ENCODE measurements at regions not wholly inside any gene's neighbourhood (a gene's known extent, or its start where the extent isn't known, plus 50 kb on each side); places are given as distances from the start of the nearest gene placed in this dataset.
A peak's percentile ranks its signal among the peaks of the same experiment; 100 is the strongest.
"Not testable (repeated sequence)": the region's sequence is repeated elsewhere in the genome, so short reads cannot be mapped to it uniquely, and the experiment has no call there.

DNA sequence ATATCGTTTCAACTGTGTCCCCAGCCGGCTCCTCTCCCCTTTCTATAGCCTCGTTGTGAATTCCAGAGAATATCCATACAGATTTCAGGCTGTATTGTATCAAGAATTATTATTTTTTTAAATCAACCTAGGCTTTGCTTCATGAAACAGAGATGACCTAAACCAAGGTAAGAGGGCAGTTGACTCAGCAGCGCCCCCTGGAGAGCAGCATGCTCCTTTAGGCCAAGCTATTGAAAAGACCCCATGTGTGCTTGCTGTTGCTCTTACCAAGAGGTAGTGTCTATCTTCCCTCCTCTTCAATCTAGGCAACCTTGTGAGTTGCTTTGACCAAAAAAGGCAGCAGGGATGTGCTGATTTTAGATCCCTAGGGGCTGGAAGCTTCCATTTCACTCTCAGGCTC, 426.7 kb upstream of the SMIM21 start:
- no peak overlapping the region for H3K4me3 Mint-ChIP-seq
- H3K36me3 Mint-ChIP-seq (ENCODE audit: low read depth): no peaks in the 10 kb centered on the region
- H3K27me3 Mint-ChIP-seq: peaks cover 2% of the 10 kb centered on the region
- no peaks in the 10 kb centered on the region for H3K9me3 Mint-ChIP-seq
- DNase-seq (peak; percentile 12), ATAC-seq (no peak)
- H3K27ac Mint-ChIP-seq: no peak overlapping the region
- H3K4me1 Mint-ChIP-seq: no peaks in the 10 kb centered on the region

DNA sequence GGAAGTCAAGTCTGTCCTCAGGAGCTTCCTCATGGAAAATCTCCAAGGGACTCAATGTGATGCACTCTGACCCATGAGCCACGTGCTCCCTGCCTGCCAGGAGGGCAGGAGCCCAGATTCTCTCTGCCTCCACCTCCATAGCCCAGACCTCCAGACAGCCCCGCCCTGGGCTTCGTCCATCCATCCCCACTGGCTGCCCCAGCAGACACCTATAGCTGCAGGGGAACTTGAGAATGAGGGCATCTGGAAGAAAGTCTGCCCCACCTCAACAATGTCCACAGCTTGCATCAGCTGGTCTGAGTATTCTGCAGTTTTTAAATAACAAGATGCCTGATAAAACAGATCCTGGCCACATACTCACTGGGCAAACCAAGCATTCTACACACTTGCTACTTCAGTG, 418.8 kb upstream of the SMIM21 start:
- ATAC-seq (no peak), DNase-seq (no peak)
- Mint-ChIP-seq H3K4me3 (no peak overlapping the region), H3K36me3 (ENCODE audit: low read depth) (no peaks in the 10 kb centered on the region), H3K9me3 (no peaks in the 10 kb centered on the region), H3K27me3 (peaks cover 2% of the 10 kb centered on the region), H3K4me1 (no peaks in the 10 kb centered on the region), H3K27ac (no peak overlapping the region)

DNA sequence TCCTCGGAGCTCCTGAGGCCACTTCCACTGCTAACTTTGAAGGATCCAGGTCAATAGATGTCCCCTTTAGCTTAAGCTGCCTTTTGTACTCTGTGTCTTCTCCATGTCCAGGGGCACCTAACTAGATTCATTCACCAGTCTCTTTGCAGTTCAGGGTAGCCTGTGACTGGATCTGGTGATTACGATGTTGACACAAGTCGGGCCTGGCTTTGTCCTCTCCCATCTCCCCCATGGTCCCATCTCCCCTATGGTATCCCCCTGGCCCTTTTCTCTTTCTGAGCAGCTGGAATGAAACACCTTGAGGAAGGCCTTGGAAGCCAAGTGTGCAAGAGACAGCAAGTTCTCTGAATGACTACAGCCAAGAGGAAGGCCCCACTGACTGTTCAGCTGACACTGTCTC, 417.9 kb upstream of the SMIM21 start:
- Mint-ChIP-seq H3K4me1 (no peaks in the 10 kb centered on the region), H3K4me3 (no peak overlapping the region), H3K27ac (no peak overlapping the region), H3K9me3 (no peaks in the 10 kb centered on the region), H3K27me3 (peaks cover 2% of the 10 kb centered on the region), H3K36me3 (ENCODE audit: low read depth) (no peaks in the 10 kb centered on the region)
- ATAC-seq (no peak), DNase-seq (no peak)

DNA sequence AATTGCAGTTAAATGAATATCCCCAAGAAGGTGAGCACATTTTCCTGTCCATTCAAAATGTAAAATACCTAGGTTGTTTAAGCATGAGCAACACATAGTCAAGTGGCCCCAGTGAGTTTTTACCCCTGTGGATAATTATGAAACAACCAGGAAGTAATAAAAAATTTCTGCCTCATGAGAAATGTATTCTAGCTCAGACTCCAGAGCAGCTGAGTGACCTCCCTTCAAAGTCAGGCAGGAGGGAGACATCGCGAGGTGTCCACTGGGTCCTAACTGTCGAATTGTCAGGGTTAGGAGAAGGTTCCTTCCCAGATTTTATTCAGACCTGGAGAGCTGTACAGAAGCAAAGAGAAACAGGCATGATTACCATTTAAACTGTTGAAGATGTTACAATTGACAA, 416.6 kb upstream of the SMIM21 start:
- Mint-ChIP-seq H3K27me3 (peaks cover 2% of the 10 kb centered on the region), H3K36me3 (ENCODE audit: low read depth) (no peaks in the 10 kb centered on the region), H3K4me1 (no peaks in the 10 kb centered on the region), H3K4me3 (no peak overlapping the region), H3K27ac (no peak overlapping the region), H3K9me3 (no peaks in the 10 kb centered on the region)
- ATAC-seq (no peak), DNase-seq (no peak)

DNA sequence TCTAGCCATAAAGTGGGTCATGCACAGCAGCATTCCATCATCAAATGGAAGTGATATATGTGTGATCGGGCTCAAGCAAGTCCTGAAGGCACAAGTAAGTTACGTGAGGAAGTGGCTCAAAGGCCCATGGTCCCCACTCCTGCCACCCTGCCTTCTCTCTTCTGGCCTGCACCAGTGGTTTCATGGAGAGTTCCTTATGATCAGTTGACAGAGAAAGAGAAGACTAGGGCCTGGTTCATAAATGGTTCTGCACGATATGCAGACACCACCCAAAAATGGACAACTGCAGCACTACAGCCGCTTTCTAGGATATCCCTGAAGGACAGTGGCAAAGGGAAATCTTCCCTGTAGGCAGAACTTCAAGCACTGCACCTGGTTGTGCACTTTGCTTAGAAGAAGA, 412.6 kb upstream of the SMIM21 start:
- Mint-ChIP-seq H3K36me3 (ENCODE audit: low read depth) (no peaks in the 10 kb centered on the region), H3K4me3 (no peak overlapping the region), H3K9me3 (no peaks in the 10 kb centered on the region), H3K4me1 (no peaks in the 10 kb centered on the region), H3K27ac (no peak overlapping the region), H3K27me3 (peaks cover 2% of the 10 kb centered on the region)
- DNase-seq: no peak
- no peak for ATAC-seq

DNA sequence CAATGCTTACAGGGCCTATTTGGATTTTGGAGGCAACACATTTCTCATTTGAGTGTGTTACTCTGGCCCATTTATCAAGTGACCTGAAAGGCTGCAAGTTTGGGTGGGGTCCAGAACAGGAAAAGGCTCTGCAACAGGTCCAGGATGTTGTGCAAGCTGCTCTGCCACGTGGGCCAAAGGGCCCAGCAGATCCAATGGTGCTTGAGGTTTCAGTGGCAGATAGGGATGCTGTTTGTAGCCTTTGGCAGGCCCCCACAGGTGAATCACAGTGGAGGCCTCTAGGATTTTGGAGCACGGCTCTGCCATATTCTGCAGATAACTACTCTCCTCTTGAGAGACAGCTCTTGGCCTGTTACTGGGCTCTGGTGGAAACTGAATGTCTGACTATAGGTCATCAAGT, 412.2 kb upstream of the SMIM21 start:
- H3K9me3 Mint-ChIP-seq; H3K36me3 Mint-ChIP-seq (ENCODE audit: low read depth); ATAC-seq; H3K4me1 Mint-ChIP-seq; H3K27me3 Mint-ChIP-seq; H3K27ac Mint-ChIP-seq; H3K4me3 Mint-ChIP-seq; DNase-seq: not testable (repeated sequence)

DNA sequence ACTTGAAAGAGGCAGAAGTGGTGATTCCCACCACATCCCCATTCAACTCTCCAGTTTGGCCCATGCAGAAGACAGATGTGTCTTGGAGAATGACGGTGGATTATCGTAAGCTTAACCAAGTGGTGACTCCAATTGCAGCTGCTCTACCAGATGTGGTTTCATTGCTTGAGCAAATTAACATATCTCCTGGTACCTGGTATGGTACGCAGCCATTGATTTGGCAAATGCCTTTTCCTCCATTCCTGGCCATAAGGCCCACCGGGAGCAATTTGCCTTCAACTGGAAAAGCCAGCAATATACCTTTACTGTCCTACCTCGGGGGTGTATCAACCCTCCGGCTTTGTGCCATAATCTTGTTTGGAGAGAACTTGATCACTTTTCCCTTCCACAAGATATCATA, 411.5 kb upstream of the SMIM21 start:
- Mint-ChIP-seq H3K36me3 (ENCODE audit: low read depth) (no peaks in the 10 kb centered on the region), H3K9me3 (no peaks in the 10 kb centered on the region), H3K27me3 (no peaks in the 10 kb centered on the region), H3K27ac (no peak overlapping the region), H3K4me1 (no peaks in the 10 kb centered on the region), H3K4me3 (no peak overlapping the region)
- no peak for ATAC-seq
- DNase-seq: no peak

DNA sequence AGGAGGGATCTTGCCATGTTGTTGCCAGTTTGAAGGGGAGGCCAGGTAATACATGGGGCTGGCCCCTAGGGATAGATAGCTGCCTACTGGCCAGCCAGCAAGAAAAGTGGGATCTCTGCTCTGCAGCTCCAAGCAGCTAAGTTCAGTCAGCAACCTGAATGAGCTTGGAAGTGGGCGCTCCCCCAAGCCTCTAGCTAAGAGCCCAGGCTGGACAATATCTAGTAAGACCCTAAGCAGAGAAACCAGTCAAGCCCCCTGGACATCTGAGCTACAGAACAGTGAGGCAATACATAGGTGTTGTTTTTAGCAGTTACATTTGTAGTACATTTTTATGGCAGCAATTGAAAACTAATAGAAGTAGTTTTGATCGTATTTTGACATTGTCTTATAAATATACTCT, 409.8 kb upstream of the SMIM21 start:
- no peaks in the 10 kb centered on the region for H3K27me3 Mint-ChIP-seq
- H3K4me1 Mint-ChIP-seq: no peaks in the 10 kb centered on the region
- H3K27ac Mint-ChIP-seq: no peak overlapping the region
- no peak overlapping the region for H3K4me3 Mint-ChIP-seq
- no peak for ATAC-seq
- no peak for DNase-seq
- no peaks in the 10 kb centered on the region for H3K36me3 Mint-ChIP-seq (ENCODE audit: low read depth)
- no peaks in the 10 kb centered on the region for H3K9me3 Mint-ChIP-seq

DNA sequence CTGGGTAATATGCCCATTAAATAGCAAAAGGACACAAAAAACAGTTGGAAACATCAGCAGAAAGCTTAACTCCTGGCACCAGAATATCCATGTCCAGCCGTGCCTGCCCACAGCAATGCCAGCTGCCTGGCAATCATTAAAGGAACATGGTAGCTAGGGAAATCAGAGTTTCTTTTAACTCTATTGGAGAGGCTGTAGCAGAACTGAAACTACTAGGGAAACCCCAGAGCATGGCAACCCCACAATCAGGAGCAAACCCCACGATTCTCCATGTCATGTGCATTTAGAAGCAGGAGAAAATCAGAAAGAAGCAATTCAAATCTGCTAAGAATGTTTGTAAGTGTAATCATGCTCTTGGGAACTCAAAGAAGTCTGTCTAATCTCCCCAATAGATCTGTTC, 409.0 kb upstream of the SMIM21 start:
- Mint-ChIP-seq H3K9me3 (no peaks in the 10 kb centered on the region), H3K4me3 (no peak overlapping the region), H3K27me3 (no peaks in the 10 kb centered on the region), H3K27ac (no peak overlapping the region), H3K36me3 (ENCODE audit: low read depth) (no peaks in the 10 kb centered on the region), H3K4me1 (no peaks in the 10 kb centered on the region)
- no peak for DNase-seq
- no peak for ATAC-seq

DNA sequence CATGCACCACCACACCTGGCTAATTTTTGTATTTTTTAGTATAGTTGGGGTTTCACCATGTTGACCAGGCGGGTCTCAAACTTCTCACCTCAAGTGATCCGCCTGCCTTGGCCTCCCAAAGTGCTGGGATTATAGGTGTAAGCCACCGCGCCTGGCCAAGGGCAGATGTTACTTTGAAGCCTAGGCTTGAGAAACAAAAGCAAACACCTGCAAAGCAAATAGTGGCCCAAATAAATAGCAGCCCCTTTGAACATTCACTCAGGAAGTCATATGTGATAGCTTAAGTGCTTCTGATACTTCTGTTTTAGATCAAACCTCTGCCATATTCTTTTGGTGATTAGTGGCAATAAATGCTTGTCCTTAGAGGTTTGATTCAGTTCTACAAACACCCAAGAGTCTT, 404.5 kb upstream of the SMIM21 start:
- no peaks in the 10 kb centered on the region for H3K4me1 Mint-ChIP-seq
- H3K27me3 Mint-ChIP-seq: peaks cover 4% of the 10 kb centered on the region
- ATAC-seq (no peak), DNase-seq (no peak)
- H3K27ac Mint-ChIP-seq: no peak overlapping the region
- H3K36me3 Mint-ChIP-seq (ENCODE audit: low read depth): no peaks in the 10 kb centered on the region
- no peaks in the 10 kb centered on the region for H3K9me3 Mint-ChIP-seq
- no peak overlapping the region for H3K4me3 Mint-ChIP-seq

DNA sequence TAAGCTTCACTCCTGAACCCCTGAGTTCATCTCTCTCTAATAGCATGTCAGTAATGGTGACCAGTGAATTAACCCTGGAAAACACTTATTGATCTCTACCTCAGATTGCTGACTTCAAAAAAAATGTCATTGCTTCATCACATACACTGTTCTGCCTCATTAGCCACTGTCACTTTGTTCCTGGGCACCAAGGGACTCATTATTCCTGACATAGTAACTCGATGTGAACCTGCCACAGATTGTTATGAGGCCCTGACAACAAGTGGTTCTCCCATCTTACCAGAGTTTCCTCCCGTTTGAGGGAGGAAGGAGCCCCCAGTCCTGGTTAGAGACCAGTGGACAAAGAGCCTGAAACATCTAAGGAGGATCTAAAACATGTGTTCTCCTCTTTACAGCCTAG, 403.3 kb upstream of the SMIM21 start:
- Mint-ChIP-seq H3K4me1 (no peaks in the 10 kb centered on the region), H3K27ac (no peak overlapping the region), H3K9me3 (no peaks in the 10 kb centered on the region), H3K27me3 (peaks cover 4% of the 10 kb centered on the region), H3K4me3 (no peak overlapping the region), H3K36me3 (ENCODE audit: low read depth) (no peaks in the 10 kb centered on the region)
- no peak for ATAC-seq
- DNase-seq: no peak

DNA sequence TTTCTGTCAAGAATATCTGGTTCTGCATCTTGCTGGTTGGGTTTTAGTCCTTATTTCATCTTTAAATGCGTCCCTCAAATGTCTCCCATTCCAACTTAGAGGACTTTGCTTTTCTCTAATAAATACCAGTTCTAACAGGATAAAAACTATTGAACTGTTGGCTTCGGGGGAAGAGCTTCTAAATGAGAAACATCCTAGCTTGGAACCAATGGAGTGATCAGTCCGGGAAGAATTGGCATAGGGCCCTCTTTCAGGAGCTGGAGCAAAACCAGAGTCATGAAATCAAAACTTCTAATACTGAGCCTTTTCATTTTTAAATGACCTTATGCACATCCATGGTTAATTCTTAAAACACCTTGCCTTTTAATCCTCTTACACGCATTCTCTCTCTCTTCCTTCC, 401.6 kb upstream of the SMIM21 start:
- Mint-ChIP-seq H3K27me3 (peaks cover 7% of the 10 kb centered on the region), H3K36me3 (ENCODE audit: low read depth) (no peaks in the 10 kb centered on the region), H3K9me3 (no peaks in the 10 kb centered on the region), H3K4me1 (no peaks in the 10 kb centered on the region), H3K4me3 (no peak overlapping the region), H3K27ac (no peak overlapping the region)
- no peak for ATAC-seq
- DNase-seq: no peak

DNA sequence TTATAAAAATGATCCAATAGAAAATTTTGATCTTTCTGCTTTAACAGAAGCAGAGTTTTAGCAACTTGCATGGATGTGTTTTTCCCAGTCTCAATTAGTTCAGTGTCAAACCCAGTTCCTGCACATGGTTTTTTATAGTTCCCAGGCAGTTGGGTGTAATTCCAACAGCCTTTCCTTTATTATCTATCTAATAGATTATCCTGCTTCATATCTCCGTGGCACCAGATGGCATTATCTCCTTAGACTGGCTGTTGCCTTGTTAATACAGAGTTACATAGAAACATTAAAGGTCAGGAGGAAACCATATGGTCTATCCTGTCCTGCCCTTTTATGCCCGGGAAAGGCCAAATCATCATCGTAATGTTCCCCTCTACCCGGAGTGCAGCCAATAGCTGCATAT, 400.9 kb upstream of the SMIM21 start:
- Mint-ChIP-seq H3K9me3 (no peaks in the 10 kb centered on the region), H3K27ac (no peak overlapping the region), H3K4me3 (no peak overlapping the region), H3K27me3 (peaks cover 7% of the 10 kb centered on the region), H3K36me3 (ENCODE audit: low read depth) (no peaks in the 10 kb centered on the region), H3K4me1 (no peaks in the 10 kb centered on the region)
- no peak for ATAC-seq
- DNase-seq: no peak

DNA sequence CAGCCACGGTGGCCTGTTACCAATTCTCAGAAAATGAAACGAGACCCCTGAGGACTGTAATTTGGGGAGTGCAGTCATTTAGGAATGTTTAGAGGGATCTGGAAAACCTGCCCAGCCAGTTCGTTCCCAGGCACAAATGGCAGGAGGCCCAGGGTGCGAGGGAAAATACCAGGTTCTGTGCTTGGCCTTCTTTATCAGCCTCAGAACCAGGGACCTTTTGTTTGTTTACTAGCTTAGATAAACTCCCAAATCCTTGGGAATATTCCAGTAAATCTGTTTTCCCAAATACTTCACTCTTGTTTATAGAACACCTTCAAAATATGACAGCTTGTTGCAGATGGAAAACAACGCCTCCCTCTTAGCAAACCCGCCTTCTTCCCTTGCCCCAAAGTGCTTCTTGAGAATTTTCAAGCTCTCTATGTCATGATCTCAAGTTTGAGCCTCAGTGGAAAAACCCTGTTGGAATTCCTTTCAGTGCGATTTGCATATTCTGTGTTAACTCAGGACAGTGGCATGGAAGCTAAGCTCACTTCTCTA, 400.3 kb upstream of the SMIM21 start:
- Mint-ChIP-seq H3K27me3 (peaks cover 7% of the 10 kb centered on the region), H3K4me1 (no peaks in the 10 kb centered on the region), H3K4me3 (no peak overlapping the region), H3K27ac (no peak overlapping the region), H3K36me3 (ENCODE audit: low read depth) (no peaks in the 10 kb centered on the region), H3K9me3 (no peaks in the 10 kb centered on the region)
- no peak for ATAC-seq
- DNase-seq: no peak

DNA sequence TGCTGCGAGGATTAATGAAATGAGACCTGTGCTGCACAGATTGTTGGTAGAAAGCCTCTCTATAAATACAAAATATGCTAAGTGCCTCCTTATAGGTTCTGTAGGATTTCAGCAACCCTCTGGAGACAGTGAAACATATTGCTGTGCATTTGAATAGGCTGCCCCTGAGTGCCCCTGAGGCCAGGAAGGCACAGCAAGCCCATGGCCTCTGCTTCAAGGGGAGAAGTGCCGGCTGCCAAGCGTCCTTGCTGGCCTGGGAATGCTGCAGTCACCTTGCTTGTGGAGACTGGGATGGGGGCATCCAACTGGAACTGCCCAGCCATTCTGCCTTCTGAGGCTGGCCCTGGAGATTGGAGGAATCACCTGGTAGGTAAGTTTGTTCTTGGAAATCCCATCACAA, 397.2 kb upstream of the SMIM21 start:
- Mint-ChIP-seq H3K36me3 (ENCODE audit: low read depth) (no peaks in the 10 kb centered on the region), H3K4me1 (no peaks in the 10 kb centered on the region), H3K27me3 (peaks cover 5% of the 10 kb centered on the region), H3K4me3 (no peak overlapping the region), H3K27ac (no peak overlapping the region), H3K9me3 (no peaks in the 10 kb centered on the region)
- ATAC-seq (no peak), DNase-seq (no peak)

DNA sequence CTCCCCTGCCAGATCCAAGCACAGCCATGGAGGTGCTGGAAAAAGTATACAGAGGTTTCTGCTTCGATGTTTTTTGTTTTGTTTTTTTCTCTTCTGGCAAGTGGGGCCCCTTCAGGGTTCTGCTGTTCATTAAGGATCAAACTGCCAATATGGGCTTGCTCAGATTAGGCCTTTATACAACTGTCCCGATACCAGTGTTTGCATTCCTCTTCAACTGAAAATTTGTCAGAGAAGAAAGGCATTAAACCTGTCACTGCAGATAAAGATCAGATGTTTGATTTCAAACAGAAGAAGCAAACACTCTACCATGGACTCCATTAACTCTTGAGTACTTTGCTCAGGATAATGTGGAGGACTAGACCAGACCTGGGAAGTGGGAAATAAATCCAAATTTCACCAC, 396.0 kb upstream of the SMIM21 start:
- Mint-ChIP-seq H3K9me3 (no peaks in the 10 kb centered on the region), H3K4me3 (no peak overlapping the region), H3K27ac (no peak overlapping the region), H3K36me3 (ENCODE audit: low read depth) (no peaks in the 10 kb centered on the region), H3K27me3 (peaks cover 5% of the 10 kb centered on the region), H3K4me1 (no peaks in the 10 kb centered on the region)
- ATAC-seq (no peak), DNase-seq (no peak)

Measured in activated naive CD8-positive, alpha-beta T cell treated with anti-CD3 and anti-CD28 coated beads, Interleukin-2, amount 50 U/mL, for 24 hours (primary cell).